Neuronal stem cell (in vitro differentiated cells): ENCODE measurements at regions not wholly inside any gene's neighbourhood (a gene's known extent, or its start where the extent isn't known, plus 50 kb on each side); places are given as distances from the start of the nearest gene placed in this dataset.
"Not testable (repeated sequence)": the region's sequence is repeated elsewhere in the genome, so short reads cannot be mapped to it uniquely, and the experiment has no call there.

Source experiments
- DNase-seq: peaks from one replicate; pipeline ENCODE4 v3.0.0-alpha.2; 2013; ENCODE audit warnings: low spot score
- H2AFZ ChIP-seq: one replicate; pipeline ENCODE4 v1.6.1; 2013; ENCODE audit warnings: mild to moderate bottlenecking, low read length, inconsistent platforms
- H2AK5ac ChIP-seq: 2 replicates; pipeline ENCODE4 v1.6.1; 2013; ENCODE audit warnings: low read depth, mild to moderate bottlenecking, inconsistent platforms, low read length, moderate library complexity, mixed read lengths
- H2BK120ac ChIP-seq: 2 replicates; pipeline ENCODE4 v1.6.1; 2013; ENCODE audit warnings: low read depth, mild to moderate bottlenecking, inconsistent platforms, low read length, moderate library complexity, mixed read lengths
- H2BK12ac ChIP-seq: one replicate; pipeline ENCODE4 v1.6.1; 2013; ENCODE audit warnings: low read length, inconsistent platforms
- H2BK15ac ChIP-seq: 2 replicates; pipeline ENCODE4 v1.6.1; 2013; ENCODE audit warnings: mild to moderate bottlenecking, low read length, inconsistent platforms, mixed read lengths
- H2BK5ac ChIP-seq: one replicate; pipeline ENCODE4 v1.6.1; 2013; ENCODE audit warnings: inconsistent platforms, mild to moderate bottlenecking, low read length, moderate library complexity
- H3K14ac ChIP-seq: one replicate; pipeline ENCODE4 v1.6.1; 2013; ENCODE audit warnings: low read length, inconsistent platforms
- H3K18ac ChIP-seq: 2 replicates; pipeline ENCODE4 v1.6.1; 2013; ENCODE audit warnings: low read length, inconsistent platforms
- H3K23ac ChIP-seq: 2 replicates; pipeline ENCODE4 v1.6.1; 2013; ENCODE audit warnings: low read depth, mild to moderate bottlenecking, mixed read lengths, low read length, inconsistent platforms; ENCODE audit not compliant: poor library complexity
- H3K27ac ChIP-seq: replicated peaks from 3 replicates; pipeline ENCODE4 v1.5.1; 2013; ENCODE audit warnings: low read length, inconsistent platforms
- H3K27me3 ChIP-seq, 3 experiments: 2 replicates each; pipeline ENCODE4 v1.6.1; 2013; ENCODE audit warnings: low read length in 3 of 3, mild to moderate bottlenecking in 2 of 3, inconsistent platforms in 1 of 3, low read depth in 1 of 3, mixed read lengths in 1 of 3, moderate library complexity in 1 of 3; ENCODE audit not compliant: control insufficient read depth in 3 of 3, insufficient read depth in 3 of 3
- H3K36me3 ChIP-seq, 2 donors: replicated peaks in 1 of 2; 2 replicates each; pipeline ENCODE4 v1.6.1; 2013; ENCODE audit warnings: low read length in 2 of 2; ENCODE audit not compliant: control insufficient read depth in 2 of 2, insufficient read depth in 2 of 2
- H3K4ac ChIP-seq: 2 replicates; pipeline ENCODE4 v1.6.1; 2013; ENCODE audit warnings: inconsistent platforms, mild to moderate bottlenecking, low read length, moderate library complexity
- H3K4me1 ChIP-seq, 2 donors: 1 replicate in 1 of 2; 2 replicates in 1 of 2; pipeline ENCODE4 v1.6.1; 2013; ENCODE audit warnings: low read length in 2 of 2, low read depth in 1 of 2; ENCODE audit not compliant: control insufficient read depth in 2 of 2, insufficient read depth in 1 of 2
- H3K4me2 ChIP-seq: one replicate; pipeline ENCODE4 v1.6.1; 2013; ENCODE audit warnings: mild to moderate bottlenecking, low read length, inconsistent platforms; ENCODE audit not compliant: insufficient read depth, poor library complexity, severe bottlenecking
- H3K4me3 ChIP-seq, 2 donors: 2 replicates each; pipeline ENCODE4 v1.5.1; 2013; ENCODE audit warnings: low read length in 2 of 2, mild to moderate bottlenecking in 2 of 2, inconsistent platforms in 1 of 2, moderate library complexity in 1 of 2
- H3K79me1 ChIP-seq: one replicate; pipeline ENCODE4 v1.6.1; 2013; ENCODE audit warnings: low read depth, mild to moderate bottlenecking, inconsistent platforms, low read length, moderate library complexity
- H3K9ac ChIP-seq: one replicate; pipeline ENCODE4 v1.6.1; 2013; ENCODE audit warnings: mild to moderate bottlenecking, low read depth, low read length, inconsistent platforms; ENCODE audit not compliant: poor library complexity
- H3K9me3 ChIP-seq, 2 donors: replicated peaks in 1 of 2; 2 replicates each; pipeline versions ENCODE3 to v1.6.1; 2013; ENCODE audit warnings: low read length in 2 of 2, mild to moderate bottlenecking in 2 of 2, inconsistent platforms in 1 of 2, low read depth in 1 of 2, mixed read lengths in 1 of 2, moderate library complexity in 1 of 2; ENCODE audit not compliant: control insufficient read depth in 2 of 2, insufficient read depth in 1 of 2
- H4K8ac ChIP-seq: one replicate; pipeline ENCODE4 v1.6.1; 2013; ENCODE audit warnings: low read depth, mild to moderate bottlenecking, inconsistent platforms, low read length, moderate library complexity
- H4K91ac ChIP-seq: one replicate; pipeline ENCODE4 v1.6.1; 2013; ENCODE audit warnings: low read length, low read depth, mild to moderate bottlenecking, inconsistent platforms; ENCODE audit not compliant: poor library complexity
- WGBS, 2 donors: extraction: QIAGEN DNeasy Blood & Tissue Kit; methylation state at CpG; one replicate each; pipeline ENCODE4 v1.1.7; 2013; ENCODE audit warnings: missing lambda C conversion rate in 2 of 2, mixed read lengths in 1 of 2; ENCODE audit not compliant: insufficient read length in 2 of 2, insufficient replicate concordance in 1 of 2; ENCODE audit errors: extremely low coverage in 2 of 2; 5-methylcytosine and 5-hydroxymethylcytosine counted together

- H3K9ac ChIP-seq, result no peak overlapping the region
- no peaks in the 10 kb centered on the region for H3K4me1 ChIP-seq
- no peak overlapping the region for H2BK12ac ChIP-seq
- H3K36me3 ChIP-seq, result no peaks in the 10 kb centered on the region
- no peaks in the 10 kb centered on the region for H3K9me3 ChIP-seq
- DNase-seq, result no peak
- no peak overlapping the region for H3K18ac ChIP-seq
- no peak overlapping the region for H2BK15ac ChIP-seq
- H3K27me3 ChIP-seq, result no peaks in the 10 kb centered on the region
- H4K91ac ChIP-seq, result no peak overlapping the region
- H3K4ac ChIP-seq, result no peak overlapping the region
- WGBS, 2 donors, result no CpG with 5 or more reads among the region's 1 CpG
- H3K14ac ChIP-seq, result no peak overlapping the region
- H2AK5ac ChIP-seq, result no peak overlapping the region
- H2AFZ ChIP-seq, result no peak overlapping the region
- H4K8ac ChIP-seq, result no peak overlapping the region
- H2BK120ac ChIP-seq, result no peak overlapping the region
- H2BK5ac ChIP-seq, result no peak overlapping the region
- no peak overlapping the region for H3K23ac ChIP-seq
- no peak overlapping the region for H3K4me2 ChIP-seq
- H3K27ac ChIP-seq, result no peak overlapping the region
- H3K4me3 ChIP-seq, result no peak overlapping the region
- no peaks in the 10 kb centered on the region for H3K79me1 ChIP-seq
Observed at GRCh38 chr13:59064042-59064441, 1099.7 kb downstream of the DIAPH3 start.

GRCh38 chr13:59076386-59076785, 1087.3 kb downstream of the DIAPH3 start:
- not testable (repeated sequence) for DNase-seq

GRCh38 chr13:59086147-59086546, 1077.6 kb downstream of the DIAPH3 start:
- Histone ChIP-seq H3K4me2 (no peak overlapping the region), H3K9me3 (peaks cover 2 to 4% of the 10 kb centered on the region in 2 donors), H3K27me3 (no peaks in the 10 kb centered on the region), H3K9ac (no peak overlapping the region), H3K23ac (no peak overlapping the region), H3K36me3 (no peaks in the 10 kb centered on the region), H4K91ac (no peak overlapping the region), H2BK15ac (no peak overlapping the region), H2BK5ac (no peak overlapping the region), H3K18ac (no peak overlapping the region), H3K4me3 (no peak overlapping the region), H2BK12ac (no peak overlapping the region), H2AFZ (no peak overlapping the region), H4K8ac (no peak overlapping the region), H3K14ac (no peak overlapping the region), H3K4me1 (no peaks in the 10 kb centered on the region), H2AK5ac (no peak overlapping the region), H3K79me1 (no peaks in the 10 kb centered on the region), H3K27ac (no peak overlapping the region), H3K4ac (no peak overlapping the region), H2BK120ac (no peak overlapping the region)
- no CpG with 5 or more reads among the region's 2 CpGs for WGBS, 2 donors
- DNase-seq, result no peak

More at GRCh38 chr13:59076386-59076785, 1087.3 kb downstream of the DIAPH3 start:
- H3K79me1 ChIP-seq, H2BK15ac ChIP-seq, H3K27ac ChIP-seq, H4K91ac ChIP-seq, H3K9me3 ChIP-seq, H3K14ac ChIP-seq, H3K36me3 ChIP-seq, H2AFZ ChIP-seq, H3K18ac ChIP-seq, H4K8ac ChIP-seq, H2AK5ac ChIP-seq, H3K9ac ChIP-seq, H3K4me3 ChIP-seq, H2BK5ac ChIP-seq, H3K27me3 ChIP-seq, H3K4me1 ChIP-seq, H2BK120ac ChIP-seq, H3K4ac ChIP-seq, H3K4me2 ChIP-seq, H2BK12ac ChIP-seq, H3K23ac ChIP-seq: not testable (repeated sequence)

- no peak overlapping the region for H3K4me3 ChIP-seq
Observed at GRCh38 chr13:59088716-59089115, 1075.0 kb downstream of the DIAPH3 start.

More at GRCh38 chr13:59088716-59089115, 1075.0 kb downstream of the DIAPH3 start:
- Histone ChIP-seq H3K79me1 (no peaks in the 10 kb centered on the region), H3K14ac (no peak overlapping the region), H3K4me2 (no peak overlapping the region), H3K9ac (no peak overlapping the region), H3K27ac (no peak overlapping the region), H3K9me3 (peaks cover 2 to 4% of the 10 kb centered on the region in 2 donors), H3K27me3 (no peaks in the 10 kb centered on the region), H4K8ac (no peak overlapping the region), H2BK15ac (no peak overlapping the region), H3K23ac (no peak overlapping the region), H3K18ac (no peak overlapping the region), H2BK120ac (no peak overlapping the region), H3K4ac (no peak overlapping the region), H2BK5ac (no peak overlapping the region), H3K36me3 (no peaks in the 10 kb centered on the region), H4K91ac (no peak overlapping the region), H2BK12ac (no peak overlapping the region), H2AFZ (peak overlapping the region; percentile 11), H2AK5ac (no peak overlapping the region), H3K4me1 (no peaks in the 10 kb centered on the region)
- no CpG with 5 or more reads among the region's 2 CpGs for WGBS, 2 donors
- no peak for DNase-seq
